Colonic mucosa (tissue), 4 donors: ENCODE measurements at regions not wholly inside any gene's neighbourhood (a gene's known extent, or its start where the extent isn't known, plus 50 kb on each side); places are given as distances from the start of the nearest gene placed in this dataset.

ENCODE experiments used
- DNase-seq: peaks from one replicate; pipeline ENCODE4 v3.0.0-alpha.2; 2020
- H3K27ac ChIP-seq: fragments of 200-600 bp; one replicate; pipeline ENCODE4 v1.8.0; 2021
- H3K27me3 ChIP-seq: fragments of 200-600 bp; one replicate; pipeline ENCODE4 v1.8.0; 2021
- H3K36me3 ChIP-seq: fragments of 200-600 bp; one replicate; pipeline ENCODE4 v1.8.0; 2021
- H3K4me1 ChIP-seq: fragments of 200-600 bp; one replicate; pipeline ENCODE4 v1.8.0; 2021; ENCODE audit warnings: mild to moderate bottlenecking
- H3K4me3 ChIP-seq: fragments of 200-600 bp; one replicate; pipeline ENCODE4 v1.8.0; 2021
- H3K9ac ChIP-seq, 2 donors: one replicate each; pipeline ENCODE4 v1.7.0; 2013; ENCODE audit warnings: control low read depth in 2 of 2, low read depth in 2 of 2, low read length in 2 of 2
- H3K9me3 ChIP-seq: fragments of 200-600 bp; one replicate; pipeline ENCODE4 v1.8.0; 2021
- CTCF ChIP-seq: fragments of 200-600 bp; IDR thresholded peaks from one replicate; pipeline ENCODE4 v1.8.0; 2022; ENCODE audit warnings: antibody characterized with exemption, mild to moderate bottlenecking
- intact Hi-C: fragments of 100-400 bp; cut with DNase I; formaldehyde crosslinking; loops from one replicate; pipeline ENCODE4 v1.14.1; 2022
- donor health status: healthy.
- donor health status: DM: no; HTN: no; CAD: no.
- donor health status: DM: no; HTN: no; CAD: no.

- Histone ChIP-seq H3K9me3 (no peaks in the 10 kb centered on the region), H3K27me3 (no peaks in the 10 kb centered on the region), H3K9ac (no peak overlapping the region), H3K4me1 (no peaks in the 10 kb centered on the region), H3K4me3 (no peak overlapping the region), H3K36me3 (no peaks in the 10 kb centered on the region), H3K27ac (no peak overlapping the region)
- no peak for TF ChIP-seq CTCF
- DNase-seq: no peak
- intact Hi-C loops: no loop called here
Measured at GRCh38 chr2:209073151-209073550, 350.7 kb upstream of the MAP2 start.

- Histone ChIP-seq H3K36me3 (no peaks in the 10 kb centered on the region), H3K4me3 (no peak overlapping the region), H3K27ac (no peak overlapping the region), H3K27me3 (no peaks in the 10 kb centered on the region), H3K4me1 (no peaks in the 10 kb centered on the region), H3K9ac (no peak overlapping the region), H3K9me3 (no peaks in the 10 kb centered on the region)
- DNase-seq: no peak
- intact Hi-C loops: no loop called here
- no peak for TF ChIP-seq CTCF
Measured at GRCh38 chr2:209074711-209075110, 349.1 kb upstream of the MAP2 start.

GRCh38 chr2:209076151-209076550, 347.7 kb upstream of the MAP2 start:
- intact Hi-C loops: no loop called here
- Histone ChIP-seq H3K36me3 (no peaks in the 10 kb centered on the region), H3K9ac (no peak overlapping the region), H3K9me3 (no peaks in the 10 kb centered on the region), H3K27ac (no peak overlapping the region), H3K4me3 (no peak overlapping the region), H3K27me3 (no peaks in the 10 kb centered on the region), H3K4me1 (no peaks in the 10 kb centered on the region)
- DNase-seq: no peak
- no peak for TF ChIP-seq CTCF

- no peak overlapping the region for H3K27ac ChIP-seq
- H3K27me3 ChIP-seq: no peaks in the 10 kb centered on the region
- H3K9me3 ChIP-seq: no peaks in the 10 kb centered on the region
- no peak overlapping the region for H3K9ac ChIP-seq
- intact Hi-C loops: no loop called here
- H3K4me1 ChIP-seq: no peaks in the 10 kb centered on the region
- H3K36me3 ChIP-seq: no peaks in the 10 kb centered on the region
- no peak for DNase-seq
- H3K4me3 ChIP-seq: no peak overlapping the region
- TF ChIP-seq CTCF: no peak
Measured at GRCh38 chr2:209086761-209087160, 337.1 kb upstream of the MAP2 start.

GRCh38 chr2:209091056-209091455, 332.8 kb upstream of the MAP2 start:
- no peak for TF ChIP-seq CTCF
- intact Hi-C loops: no loop called here
- H3K4me3 ChIP-seq: no peak overlapping the region
- no peaks in the 10 kb centered on the region for H3K36me3 ChIP-seq
- no peaks in the 10 kb centered on the region for H3K9me3 ChIP-seq
- no peak for DNase-seq
- H3K4me1 ChIP-seq: no peaks in the 10 kb centered on the region
- no peaks in the 10 kb centered on the region for H3K27me3 ChIP-seq
- H3K9ac ChIP-seq: no peak overlapping the region
- no peak overlapping the region for H3K27ac ChIP-seq

- no peaks in the 10 kb centered on the region for H3K27me3 ChIP-seq
- no peak for TF ChIP-seq CTCF
- H3K27ac ChIP-seq: no peak overlapping the region
- no peak for DNase-seq
- H3K9ac ChIP-seq: no peak overlapping the region
- intact Hi-C loops: no loop called here
- no peaks in the 10 kb centered on the region for H3K4me1 ChIP-seq
- no peak overlapping the region for H3K4me3 ChIP-seq
- no peaks in the 10 kb centered on the region for H3K9me3 ChIP-seq
- H3K36me3 ChIP-seq: no peaks in the 10 kb centered on the region
Measured at GRCh38 chr2:209094221-209094620, 329.6 kb upstream of the MAP2 start.
